Liver (tissue), 3 donors: ENCODE measurements at regions not wholly inside any gene's neighbourhood (a gene's known extent, or its start where the extent isn't known, plus 50 kb on each side); places are given as distances from the start of the nearest gene placed in this dataset.
"Not testable (repeated sequence)": the region's sequence is repeated elsewhere in the genome, so short reads cannot be mapped to it uniquely, and the experiment has no call there.

ENCODE experiments used
- CTCF ChIP-seq: fragments of 150-350 bp; IDR thresholded peaks from 2 replicates; pipeline ENCODE4 v1.5.1; 2017; ENCODE audit warnings: improper control_type of control experiment, low read depth, low read length; ENCODE audit not compliant: missing input control
- EGR1 ChIP-seq, 2 donors: IDR thresholded peaks; 2 replicates each; pipeline ENCODE4 v1.6.1; 2016 to 2018; ENCODE audit warnings: antibody characterized with exemption in 2 of 2, low read depth in 2 of 2
- FOXA1 ChIP-seq: IDR thresholded peaks from 2 replicates; pipeline ENCODE4 v1.6.1; 2016; ENCODE audit warnings: antibody characterized with exemption
- FOXA2 ChIP-seq: IDR thresholded peaks from 2 replicates; pipeline ENCODE4 v1.6.1; 2016; ENCODE audit warnings: antibody characterized with exemption
- GABPA ChIP-seq, 2 donors: IDR thresholded peaks in 1 of 2; conservative IDR thresholded peaks in 1 of 2; 2 replicates each; pipeline ENCODE4 v1.6.1; 2016; ENCODE audit warnings: antibody characterized with exemption in 2 of 2, mild to moderate bottlenecking in 1 of 2, moderate library complexity in 1 of 2
- HNF4A ChIP-seq, 2 donors: conservative IDR thresholded peaks; 2 replicates each; pipeline ENCODE4 v1.6.1; 2016; ENCODE audit warnings: antibody characterized with exemption in 2 of 2, mild to moderate bottlenecking in 2 of 2
- JUND ChIP-seq, 2 donors: IDR thresholded peaks; 2 replicates each; pipeline ENCODE4 v1.6.1; 2016; ENCODE audit warnings: antibody characterized with exemption in 2 of 2
- RAD21 ChIP-seq, 2 donors: IDR thresholded peaks; 2 replicates each; pipeline ENCODE4 v1.6.1; 2016; ENCODE audit warnings: antibody characterized with exemption in 2 of 2, mild to moderate bottlenecking in 2 of 2
- REST ChIP-seq: IDR thresholded peaks from 2 replicates; pipeline ENCODE4 v1.6.1; 2016; ENCODE audit warnings: antibody characterized with exemption, mild to moderate bottlenecking
- SP1 ChIP-seq: IDR thresholded peaks from 2 replicates; pipeline ENCODE4 v1.6.1; 2018; ENCODE audit warnings: antibody characterized with exemption, mild to moderate bottlenecking
- TAF1 ChIP-seq: conservative IDR thresholded peaks from 2 replicates; pipeline ENCODE4 v1.6.1; 2016; ENCODE audit warnings: antibody characterized with exemption, mild to moderate bottlenecking
- YY1 ChIP-seq: IDR thresholded peaks from 2 replicates; pipeline ENCODE4 v1.6.1; 2016; ENCODE audit warnings: antibody characterized with exemption, mild to moderate bottlenecking
- TF ChIP-seq, protein P1 (sequence below): IDR thresholded peaks from 2 replicates; pipeline ENCODE4 v1.6.1; 2016; ENCODE audit warnings: antibody characterized with exemption
- TF ChIP-seq, protein P2 (sequence below): IDR thresholded peaks from 2 replicates; pipeline ENCODE4 v1.6.1; 2016; ENCODE audit warnings: antibody characterized with exemption
- donor health status: healthy.
- donor health status: healthy.

GRCh38 chrX:7593370-7593769 is 249.6 kb upstream of the VCX start:
- not testable (repeated sequence) for TF ChIP-seq JUND (IDR thresholded peaks at IDR 0.05); HNF4A (conservative IDR thresholded peaks at IDR 0.05); GABPA (IDR thresholded peaks at IDR 0.05 in 1 of 2, conservative IDR thresholded peaks at IDR 0.05 in 1 of 2); FOXA1; YY1; CTCF; EGR1 (IDR thresholded peaks at IDR 0.05; ENCODE audit: low read depth in 2 of 2); TAF1; SP1; RAD21 (IDR thresholded peaks at IDR 0.05); REST; FOXA2
- TF ChIP-seq, protein P1, sequence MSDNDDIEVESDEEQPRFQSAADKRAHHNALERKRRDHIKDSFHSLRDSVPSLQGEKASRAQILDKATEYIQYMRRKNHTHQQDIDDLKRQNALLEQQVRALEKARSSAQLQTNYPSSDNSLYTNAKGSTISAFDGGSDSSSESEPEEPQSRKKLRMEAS, result not testable (repeated sequence)
- TF ChIP-seq, protein P2, sequence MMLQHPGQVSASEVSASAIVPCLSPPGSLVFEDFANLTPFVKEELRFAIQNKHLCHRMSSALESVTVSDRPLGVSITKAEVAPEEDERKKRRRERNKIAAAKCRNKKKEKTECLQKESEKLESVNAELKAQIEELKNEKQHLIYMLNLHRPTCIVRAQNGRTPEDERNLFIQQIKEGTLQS, result not testable (repeated sequence)
